GM12875 (cell line): ENCODE measurements at regions not wholly inside any gene's neighbourhood (a gene's known extent, or its start where the extent isn't known, plus 50 kb on each side); places are given as distances from the start of the nearest gene placed in this dataset.
A peak's percentile ranks its signal among the peaks of the same experiment; 100 is the strongest.
"Not testable (repeated sequence)": the region's sequence is repeated elsewhere in the genome, so short reads cannot be mapped to it uniquely, and the experiment has no call there.

Experiments used
- H3K4me3 ChIP-seq: one replicate; pipeline ENCODE4 v1.5.1; 2011; ENCODE audit warnings: low read depth, low read length, control low read depth
- TF ChIP-seq, protein P1 (sequence below): IDR thresholded peaks from 2 replicates; pipeline ENCODE4 v1.5.1; 2011; ENCODE audit warnings: low read depth, mild to moderate bottlenecking, control low read depth, inconsistent platforms, low read length, moderate library complexity, borderline replicate concordance; ENCODE audit not compliant: insufficient read depth

DNA sequence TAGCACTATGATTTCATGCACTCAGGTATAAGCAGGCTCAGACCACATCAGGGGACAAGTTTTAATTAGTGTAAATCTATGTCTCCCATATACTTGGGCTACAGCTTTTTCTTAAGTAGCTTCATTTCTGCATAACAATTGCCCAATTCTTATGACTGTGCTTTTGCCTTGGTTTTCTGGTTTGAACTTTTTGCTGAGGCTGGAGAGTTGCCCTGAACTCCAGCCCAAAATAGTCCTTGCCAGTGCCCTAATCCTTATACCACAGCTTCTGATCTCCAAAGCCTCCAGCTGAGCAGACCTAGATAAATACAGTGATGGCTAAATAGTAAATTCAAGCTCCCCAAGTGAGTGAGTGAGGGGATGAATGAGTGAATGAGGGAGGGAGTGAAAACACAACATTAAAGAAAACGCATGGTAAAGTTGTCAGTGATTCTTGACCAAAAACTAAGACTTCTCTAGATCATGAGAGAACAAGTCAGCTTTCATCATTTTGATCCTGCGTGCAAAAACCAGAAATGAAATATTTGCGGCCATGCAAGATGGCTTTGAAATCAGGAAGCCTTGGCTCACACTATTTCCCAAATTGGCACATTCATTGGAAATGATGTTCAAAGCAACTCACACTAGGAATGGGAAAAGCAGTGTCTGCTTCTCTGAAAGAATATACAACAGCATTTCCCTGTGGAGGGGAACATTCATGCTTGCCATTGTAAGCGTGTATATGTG lies 437.1 kb upstream of the CTSO start:
- H3K4me3 ChIP-seq: no peak overlapping the region
- TF ChIP-seq, protein P1, sequence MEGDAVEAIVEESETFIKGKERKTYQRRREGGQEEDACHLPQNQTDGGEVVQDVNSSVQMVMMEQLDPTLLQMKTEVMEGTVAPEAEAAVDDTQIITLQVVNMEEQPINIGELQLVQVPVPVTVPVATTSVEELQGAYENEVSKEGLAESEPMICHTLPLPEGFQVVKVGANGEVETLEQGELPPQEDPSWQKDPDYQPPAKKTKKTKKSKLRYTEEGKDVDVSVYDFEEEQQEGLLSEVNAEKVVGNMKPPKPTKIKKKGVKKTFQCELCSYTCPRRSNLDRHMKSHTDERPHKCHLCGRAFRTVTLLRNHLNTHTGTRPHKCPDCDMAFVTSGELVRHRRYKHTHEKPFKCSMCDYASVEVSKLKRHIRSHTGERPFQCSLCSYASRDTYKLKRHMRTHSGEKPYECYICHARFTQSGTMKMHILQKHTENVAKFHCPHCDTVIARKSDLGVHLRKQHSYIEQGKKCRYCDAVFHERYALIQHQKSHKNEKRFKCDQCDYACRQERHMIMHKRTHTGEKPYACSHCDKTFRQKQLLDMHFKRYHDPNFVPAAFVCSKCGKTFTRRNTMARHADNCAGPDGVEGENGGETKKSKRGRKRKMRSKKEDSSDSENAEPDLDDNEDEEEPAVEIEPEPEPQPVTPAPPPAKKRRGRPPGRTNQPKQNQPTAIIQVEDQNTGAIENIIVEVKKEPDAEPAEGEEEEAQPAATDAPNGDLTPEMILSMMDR: no peak

DNA sequence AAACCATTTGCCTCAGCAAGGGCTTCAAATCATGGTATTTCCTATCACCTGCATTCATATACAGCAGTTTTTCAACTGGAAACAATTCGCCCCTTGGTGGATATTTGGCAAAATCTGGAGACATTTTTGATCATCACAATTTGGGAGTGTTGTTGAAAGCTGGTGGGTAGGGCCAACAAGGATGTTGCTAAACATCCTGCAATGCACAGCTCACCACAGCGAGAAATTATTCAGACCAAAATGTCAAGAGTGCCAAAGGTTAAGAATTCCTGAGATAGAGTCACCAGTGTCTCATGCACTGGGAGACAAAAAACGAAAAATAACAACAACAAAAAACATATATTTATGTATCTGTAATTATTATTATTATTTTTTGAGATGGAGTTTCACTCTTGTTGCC lies 435.2 kb upstream of the CTSO start:
- H3K4me3 ChIP-seq: no peak overlapping the region
- TF ChIP-seq, protein P1: no peak

DNA sequence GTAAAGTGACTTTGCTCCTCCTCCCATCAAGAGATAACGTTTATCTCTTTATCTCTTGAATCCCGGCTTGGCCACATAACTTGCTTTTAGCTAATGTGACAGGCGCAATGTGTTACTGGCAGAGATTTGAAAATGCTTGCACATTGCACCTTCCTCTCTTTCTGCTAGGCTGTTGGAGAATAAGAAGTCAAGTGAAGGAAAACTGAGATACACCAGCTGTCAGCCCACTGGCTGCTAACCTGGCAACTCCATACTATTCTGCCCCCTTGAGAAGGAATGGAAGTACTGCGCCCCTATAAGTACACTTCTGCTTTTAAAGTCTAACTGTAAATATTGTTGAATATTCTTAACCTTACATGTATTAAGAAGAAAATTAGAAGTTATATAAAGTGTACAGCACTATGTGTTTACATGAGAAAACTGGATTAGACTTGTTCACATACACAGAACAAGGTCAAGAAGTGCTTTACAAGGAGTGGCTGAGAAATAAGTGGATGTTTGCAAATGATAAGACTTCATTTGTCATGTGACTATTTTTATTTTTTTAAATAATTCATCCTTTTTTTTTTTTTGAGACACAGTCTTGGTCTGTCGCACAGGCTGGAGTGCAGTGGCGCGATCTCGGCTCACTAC lies 424.5 kb upstream of the CTSO start:
- TF ChIP-seq, protein P1: peak; percentile 60
- H3K4me3 ChIP-seq: no peak overlapping the region

DNA sequence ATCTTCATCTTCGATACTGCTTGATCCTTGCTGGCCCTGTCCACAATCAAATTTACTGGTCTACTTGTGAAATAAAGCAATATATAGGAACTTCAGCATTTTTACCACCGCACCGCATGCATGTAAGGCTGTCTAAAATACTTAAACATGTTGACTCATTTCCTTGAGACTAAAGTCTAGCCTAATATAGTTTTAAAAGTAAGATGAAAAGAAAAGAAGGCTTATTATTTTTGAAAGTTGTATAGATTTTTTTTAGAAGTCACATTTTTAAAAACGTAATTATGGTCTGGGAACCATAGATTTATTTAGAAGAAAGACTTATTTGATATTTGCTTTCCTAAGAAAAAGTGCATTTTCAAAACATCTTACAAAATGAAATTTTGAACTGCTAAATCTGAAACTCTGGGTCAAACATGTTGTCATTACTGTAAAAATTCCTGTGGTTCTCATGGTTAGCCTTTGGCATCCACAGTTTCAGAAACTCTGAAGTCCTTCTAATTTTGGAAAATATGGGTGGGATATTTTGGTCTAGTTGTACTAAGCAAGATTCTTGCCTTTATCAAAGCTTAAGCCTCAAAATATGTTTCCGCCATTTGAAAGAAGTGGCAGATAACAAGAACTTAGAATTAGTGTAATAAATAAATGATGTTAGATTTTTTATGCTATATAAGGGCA lies 423.5 kb upstream of the CTSO start:
- TF ChIP-seq, protein P1: no peak
- no peak overlapping the region for H3K4me3 ChIP-seq

DNA sequence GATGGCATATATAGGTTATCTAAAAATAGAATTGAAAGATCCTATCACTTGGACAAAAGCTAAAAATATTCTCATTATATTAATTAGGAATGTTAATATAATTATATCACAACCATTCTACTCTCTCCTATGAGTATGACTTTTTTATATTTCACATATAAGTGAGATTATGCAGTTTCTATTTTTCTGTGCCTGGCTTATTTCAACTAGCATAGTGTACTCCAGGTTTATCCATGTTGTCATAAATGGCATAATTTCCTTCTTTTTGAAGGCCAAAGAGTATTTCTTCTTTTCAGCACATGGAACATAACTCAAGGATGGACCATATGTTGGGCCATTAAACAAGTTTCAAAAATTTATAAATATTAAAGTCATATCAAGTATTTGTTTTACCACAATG lies 421.2 kb upstream of the CTSO start:
- H3K4me3 ChIP-seq: no peak overlapping the region
- TF ChIP-seq, protein P1: no peak

DNA sequence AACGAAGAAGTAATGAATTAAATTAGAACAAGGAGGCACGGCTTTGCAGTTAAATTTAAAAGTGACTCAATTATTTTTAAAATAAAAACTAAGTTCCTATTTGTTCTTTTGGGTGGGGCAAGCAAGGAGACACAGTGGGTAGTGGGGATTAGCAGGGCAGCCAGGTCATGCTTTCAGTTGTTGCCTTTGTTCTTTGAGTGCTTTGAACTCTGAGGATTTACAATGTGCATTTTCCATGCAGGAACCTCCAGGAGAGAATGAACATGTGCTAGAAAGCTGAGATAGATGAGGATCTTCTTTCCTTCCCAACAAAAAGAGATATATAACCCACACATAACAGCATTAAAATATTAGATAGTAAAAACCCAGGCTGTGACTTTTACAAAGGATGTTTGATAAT lies 420.4 kb upstream of the CTSO start:
- TF ChIP-seq, protein P1: no peak

DNA sequence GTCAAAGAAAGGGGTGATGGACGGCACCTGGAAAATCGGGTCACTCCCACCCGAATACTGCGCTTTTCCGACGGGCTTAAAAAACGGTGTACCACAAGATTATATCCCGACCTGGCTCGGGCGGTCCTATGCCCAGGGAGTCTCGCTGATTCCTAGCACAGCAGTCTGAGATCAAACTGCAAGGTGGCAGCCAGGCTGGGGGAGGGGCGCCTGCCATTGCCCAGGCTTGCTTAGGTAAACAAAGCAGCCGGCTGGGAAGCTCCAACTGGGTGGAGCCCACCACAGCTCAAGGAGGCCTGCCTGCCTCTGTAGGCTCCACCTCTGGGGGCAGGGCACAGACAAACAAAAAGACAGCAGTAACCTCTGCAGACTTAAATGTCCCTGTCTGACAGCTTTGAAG lies 413.8 kb upstream of the CTSO start:
- not testable (repeated sequence) for H3K4me3 ChIP-seq

More for the DNA sequence above, 420.4 kb upstream of the CTSO start:
- no peak overlapping the region for H3K4me3 ChIP-seq
